ENCODE measurements at regions not wholly inside any gene's neighbourhood (a gene's known extent, or its start where the extent isn't known, plus 50 kb on each side); places are given as distances from the start of the nearest gene placed in this dataset.

DNA sequence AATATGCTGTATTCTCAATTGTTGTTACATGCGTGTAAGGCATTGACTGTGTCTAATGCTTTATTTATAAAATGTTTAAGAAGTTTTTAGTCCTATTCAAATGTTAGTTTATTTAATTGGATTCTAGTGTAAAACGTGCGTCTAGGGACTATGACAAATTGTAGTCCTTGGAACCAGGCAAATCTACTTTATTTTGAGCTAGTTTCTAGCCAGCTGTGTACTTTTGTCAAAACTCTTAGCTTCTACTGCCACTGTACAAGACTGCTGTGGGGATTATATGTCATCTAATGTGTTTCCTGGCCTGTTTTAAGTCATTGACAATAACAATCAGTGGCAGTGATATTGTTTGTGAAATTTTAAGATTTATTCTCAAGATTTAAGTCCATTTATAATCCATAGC is 220.5 kb upstream of the SEMA3D start:
- H3K27me3 ChIP-seq (ENCODE audit: control insufficient read depth, insufficient read depth, low read length), result no peaks in the 10 kb centered on the region
- DNase-seq (ENCODE audit: low read depth) (no peak), FAIRE-seq (no peak)
- H3K4me3 ChIP-seq (ENCODE audit: low read depth, low read length), result no peak overlapping the region
- no peaks in the 10 kb centered on the region for H3K36me3 ChIP-seq (ENCODE audit: control insufficient read depth, insufficient read depth, low read length)
- TF ChIP-seq, protein P1, sequence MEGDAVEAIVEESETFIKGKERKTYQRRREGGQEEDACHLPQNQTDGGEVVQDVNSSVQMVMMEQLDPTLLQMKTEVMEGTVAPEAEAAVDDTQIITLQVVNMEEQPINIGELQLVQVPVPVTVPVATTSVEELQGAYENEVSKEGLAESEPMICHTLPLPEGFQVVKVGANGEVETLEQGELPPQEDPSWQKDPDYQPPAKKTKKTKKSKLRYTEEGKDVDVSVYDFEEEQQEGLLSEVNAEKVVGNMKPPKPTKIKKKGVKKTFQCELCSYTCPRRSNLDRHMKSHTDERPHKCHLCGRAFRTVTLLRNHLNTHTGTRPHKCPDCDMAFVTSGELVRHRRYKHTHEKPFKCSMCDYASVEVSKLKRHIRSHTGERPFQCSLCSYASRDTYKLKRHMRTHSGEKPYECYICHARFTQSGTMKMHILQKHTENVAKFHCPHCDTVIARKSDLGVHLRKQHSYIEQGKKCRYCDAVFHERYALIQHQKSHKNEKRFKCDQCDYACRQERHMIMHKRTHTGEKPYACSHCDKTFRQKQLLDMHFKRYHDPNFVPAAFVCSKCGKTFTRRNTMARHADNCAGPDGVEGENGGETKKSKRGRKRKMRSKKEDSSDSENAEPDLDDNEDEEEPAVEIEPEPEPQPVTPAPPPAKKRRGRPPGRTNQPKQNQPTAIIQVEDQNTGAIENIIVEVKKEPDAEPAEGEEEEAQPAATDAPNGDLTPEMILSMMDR (IDR thresholded peaks at IDR 0.05; ENCODE audit: insufficient read depth, low read length, severe bottlenecking), result no peak

DNA sequence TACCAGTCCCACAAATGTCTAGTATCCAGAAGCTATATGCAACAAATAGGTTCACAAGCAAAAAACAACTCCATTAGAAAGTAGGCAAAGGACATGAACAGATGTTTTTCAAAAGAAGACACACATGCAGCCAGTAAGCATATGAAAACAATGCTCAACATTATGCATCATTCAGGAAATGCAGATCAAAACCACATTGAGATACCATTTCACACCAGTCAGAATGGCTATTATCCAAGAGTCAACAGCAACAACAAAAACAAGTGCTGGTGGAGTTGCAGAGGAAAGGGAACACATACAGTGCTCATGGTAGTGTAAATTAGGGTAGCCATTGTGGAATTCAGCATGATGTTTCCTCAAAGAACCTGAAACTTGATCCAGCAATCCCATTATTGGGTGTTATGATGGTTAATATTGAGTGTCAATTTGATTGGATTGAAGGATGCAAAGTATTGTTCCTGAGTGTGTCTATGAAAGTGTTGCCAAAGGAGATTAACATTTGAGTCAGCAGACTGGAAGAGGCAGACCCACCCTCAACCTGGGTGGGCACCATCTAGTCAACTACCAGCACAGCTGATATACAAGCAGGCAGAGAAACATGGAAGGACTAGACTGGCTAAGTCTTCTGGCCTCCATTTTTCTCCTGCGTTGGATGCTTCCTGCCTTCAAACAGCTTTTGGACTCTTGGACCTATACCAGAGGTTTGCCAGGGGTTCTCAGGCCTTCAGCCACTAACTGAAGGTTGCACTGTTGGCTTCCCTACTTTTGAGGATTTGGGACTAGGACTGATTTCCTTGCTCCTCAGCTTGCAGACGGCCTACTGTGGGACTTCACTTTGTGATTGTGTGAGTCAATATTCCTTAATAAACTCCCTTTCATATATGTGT is 218.4 kb upstream of the SEMA3D start:
- Histone ChIP-seq H3K4me3 (ENCODE audit: low read depth, low read length) (no peak overlapping the region), H3K27me3 (ENCODE audit: control insufficient read depth, insufficient read depth, low read length) (no peaks in the 10 kb centered on the region), H3K36me3 (ENCODE audit: control insufficient read depth, insufficient read depth, low read length) (no peaks in the 10 kb centered on the region)
- FAIRE-seq (no peak), DNase-seq (ENCODE audit: low read depth) (peak; percentile 15)
- TF ChIP-seq, protein P1 (IDR thresholded peaks at IDR 0.05; ENCODE audit: insufficient read depth, low read length, severe bottlenecking), result no peak

DNA sequence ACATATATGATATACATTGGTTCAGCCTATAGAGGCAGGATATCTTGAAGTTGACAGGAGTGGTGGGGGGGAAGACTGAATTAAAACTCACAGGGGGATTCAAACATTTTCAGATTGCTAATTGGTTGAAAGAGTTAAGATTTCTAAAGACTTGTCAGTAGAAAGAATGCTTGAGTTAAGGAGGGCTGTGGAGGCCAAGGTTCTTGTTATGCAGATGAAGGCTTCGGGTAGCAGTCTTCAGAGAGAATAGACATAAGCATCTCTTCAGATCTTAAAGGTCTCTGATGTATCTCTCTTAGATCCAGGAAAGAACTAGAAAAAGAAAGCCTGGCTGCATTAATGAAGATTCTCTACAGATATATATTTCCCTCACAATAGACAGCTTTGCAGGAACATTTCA is 209.8 kb upstream of the SEMA3D start:
- DNase-seq (ENCODE audit: low read depth), result no peak
- Histone ChIP-seq H3K27me3 (ENCODE audit: control insufficient read depth, insufficient read depth, low read length) (no peaks in the 10 kb centered on the region), H3K4me3 (ENCODE audit: low read depth, low read length) (no peak overlapping the region), H3K36me3 (ENCODE audit: control insufficient read depth, insufficient read depth, low read length) (no peaks in the 10 kb centered on the region)
- TF ChIP-seq, protein P1 (IDR thresholded peaks at IDR 0.05; ENCODE audit: insufficient read depth, low read length, severe bottlenecking), result no peak
- no peak for FAIRE-seq

DNA sequence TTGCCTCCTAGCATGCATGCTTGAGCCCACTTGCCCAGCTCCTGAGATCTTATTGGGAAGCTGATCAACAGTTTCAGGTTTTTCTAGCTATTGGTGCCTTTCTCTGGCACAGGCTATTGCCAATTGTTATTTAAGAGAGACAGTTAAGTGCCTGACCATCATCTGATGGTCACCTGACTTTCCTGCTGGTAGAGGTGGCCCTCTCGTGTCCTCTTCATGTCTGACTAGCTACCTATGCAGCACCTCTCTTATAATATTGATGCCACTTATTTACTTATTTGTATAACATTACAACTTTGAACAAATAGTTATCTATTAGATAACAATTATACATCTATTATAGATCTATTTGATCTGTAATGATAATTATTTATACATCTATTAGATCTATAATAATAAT is 205.9 kb upstream of the SEMA3D start:
- FAIRE-seq, result no peak
- no peak for DNase-seq (ENCODE audit: low read depth)
- Histone ChIP-seq H3K36me3 (ENCODE audit: control insufficient read depth, insufficient read depth, low read length) (no peaks in the 10 kb centered on the region), H3K4me3 (ENCODE audit: low read depth, low read length) (no peak overlapping the region), H3K27me3 (ENCODE audit: control insufficient read depth, insufficient read depth, low read length) (no peaks in the 10 kb centered on the region)
- TF ChIP-seq, protein P1 (IDR thresholded peaks at IDR 0.05; ENCODE audit: insufficient read depth, low read length, severe bottlenecking), result no peak

DNA sequence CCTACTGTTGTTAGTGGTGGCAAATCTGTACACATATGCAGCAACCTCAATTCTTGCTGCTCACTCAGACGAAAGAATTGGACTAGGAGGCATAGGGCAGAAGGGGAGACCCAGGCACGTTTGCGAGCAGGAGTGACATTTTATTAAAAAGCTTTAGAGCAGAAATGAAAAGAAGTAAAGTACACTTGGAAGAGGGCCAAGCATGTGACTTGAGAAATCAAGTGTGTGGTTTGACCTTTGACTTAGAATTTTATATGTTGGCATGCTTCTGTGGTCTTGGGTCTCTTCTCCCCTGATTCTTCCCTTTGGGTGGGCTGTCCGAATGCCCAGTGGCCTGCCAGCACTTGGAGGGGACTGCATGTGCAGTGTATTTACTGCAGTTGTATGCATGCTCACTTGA is 205.5 kb upstream of the SEMA3D start:
- H3K4me3 ChIP-seq (ENCODE audit: low read depth, low read length), result no peak overlapping the region
- H3K36me3 ChIP-seq (ENCODE audit: control insufficient read depth, insufficient read depth, low read length), result no peaks in the 10 kb centered on the region
- no peak for FAIRE-seq
- no peaks in the 10 kb centered on the region for H3K27me3 ChIP-seq (ENCODE audit: control insufficient read depth, insufficient read depth, low read length)
- no peak for DNase-seq (ENCODE audit: low read depth)
- TF ChIP-seq, protein P1 (IDR thresholded peaks at IDR 0.05; ENCODE audit: insufficient read depth, low read length, severe bottlenecking), result no peak

DNA sequence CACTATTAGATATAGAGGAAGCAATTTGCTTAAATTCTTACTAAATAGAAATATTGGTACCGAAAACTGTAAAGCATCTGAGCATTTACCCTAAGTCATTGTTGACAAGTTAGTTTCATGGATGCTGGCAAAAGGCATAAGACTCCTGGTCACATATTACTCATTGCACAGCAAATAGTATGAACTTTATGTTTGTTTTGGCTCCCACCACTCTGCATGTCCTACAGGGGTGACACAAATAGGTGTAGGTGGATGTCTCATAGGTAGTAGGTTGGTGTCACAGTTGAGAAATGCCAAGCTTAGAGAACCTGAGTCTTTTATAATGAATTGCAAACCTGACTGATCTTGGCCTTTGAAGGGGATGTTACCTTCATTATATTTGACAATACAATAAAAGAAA is 199.6 kb upstream of the SEMA3D start:
- Histone ChIP-seq H3K36me3 (ENCODE audit: control insufficient read depth, insufficient read depth, low read length) (no peaks in the 10 kb centered on the region), H3K4me3 (ENCODE audit: low read depth, low read length) (no peak overlapping the region), H3K27me3 (ENCODE audit: control insufficient read depth, insufficient read depth, low read length) (no peaks in the 10 kb centered on the region)
- TF ChIP-seq, protein P1 (IDR thresholded peaks at IDR 0.05; ENCODE audit: insufficient read depth, low read length, severe bottlenecking), result no peak
- FAIRE-seq, result no peak
- DNase-seq (ENCODE audit: low read depth), result peak; percentile 35
